Osteocyte (in vitro differentiated cells): ENCODE measurements at regions not wholly inside any gene's neighbourhood (a gene's known extent, or its start where the extent isn't known, plus 50 kb on each side); places are given as distances from the start of the nearest gene placed in this dataset.
A peak's percentile ranks its signal among the peaks of the same experiment; 100 is the strongest.

ENCODE experiments used
- DNase-seq: peaks from one replicate; pipeline ENCODE4 v3.0.0; 2021; ENCODE audit warnings: mixed read lengths; ENCODE audit not compliant: unreplicated experiment; ENCODE audit errors: extremely low spot score
- H3K27ac Mint-ChIP-seq: one replicate; pipeline ENCODE4 v1.8.0; 2021; ENCODE audit warnings: mild to moderate bottlenecking, mixed read lengths; ENCODE audit not compliant: unreplicated experiment
- H3K27me3 Mint-ChIP-seq: one replicate; pipeline ENCODE4 v1.8.0; 2021; ENCODE audit warnings: mixed read lengths; ENCODE audit not compliant: unreplicated experiment
- H3K36me3 Mint-ChIP-seq: one replicate; pipeline ENCODE4 v1.8.0; 2021; ENCODE audit warnings: mixed read lengths; ENCODE audit not compliant: unreplicated experiment
- H3K4me1 Mint-ChIP-seq: one replicate; pipeline ENCODE4 v1.8.0; 2021; ENCODE audit warnings: mixed read lengths; ENCODE audit not compliant: unreplicated experiment
- H3K4me3 Mint-ChIP-seq: one replicate; pipeline ENCODE4 v1.8.0; 2021; ENCODE audit warnings: mild to moderate bottlenecking, moderate library complexity, mixed read lengths; ENCODE audit not compliant: unreplicated experiment
- H3K9me3 Mint-ChIP-seq: one replicate; pipeline ENCODE4 v1.8.0; 2021; ENCODE audit warnings: mixed read lengths; ENCODE audit not compliant: unreplicated experiment
- CTCF ChIP-seq: fragments of 200-600 bp; sonication (generic); IDR thresholded peaks from 2 replicates; pipeline ENCODE4 v1.5.0; 2021; ENCODE audit warnings: antibody characterized with exemption, mild to moderate bottlenecking, moderate library complexity

GRCh38 chr15:94547711-94548110 is 316.4 kb downstream of the MCTP2 start:
- Mint-ChIP-seq H3K27ac (no peak overlapping the region), H3K36me3 (no peaks in the 10 kb centered on the region), H3K27me3 (no peaks in the 10 kb centered on the region), H3K4me1 (no peaks in the 10 kb centered on the region), H3K4me3 (no peak overlapping the region), H3K9me3 (peaks cover 16% of the 10 kb centered on the region)
- no peak for TF ChIP-seq CTCF
- DNase-seq, result no peak

- DNase-seq, result no peak
- no peaks in the 10 kb centered on the region for H3K4me1 Mint-ChIP-seq
- H3K4me3 Mint-ChIP-seq, result no peak overlapping the region
- peaks cover 28% of the 10 kb centered on the region for H3K9me3 Mint-ChIP-seq
- H3K36me3 Mint-ChIP-seq, result no peaks in the 10 kb centered on the region
- no peaks in the 10 kb centered on the region for H3K27me3 Mint-ChIP-seq
- H3K27ac Mint-ChIP-seq, result no peak overlapping the region
- no peak for TF ChIP-seq CTCF
Observed at GRCh38 chr15:94555841-94556519, 324.6 kb downstream of the MCTP2 start.

- H3K27me3 Mint-ChIP-seq, result no peaks in the 10 kb centered on the region
- DNase-seq, result no peak
- H3K9me3 Mint-ChIP-seq, result peaks cover 47% of the 10 kb centered on the region
- no peaks in the 10 kb centered on the region for H3K36me3 Mint-ChIP-seq
- no peak overlapping the region for H3K4me3 Mint-ChIP-seq
- no peak overlapping the region for H3K27ac Mint-ChIP-seq
- no peak for TF ChIP-seq CTCF
- no peaks in the 10 kb centered on the region for H3K4me1 Mint-ChIP-seq
Observed at GRCh38 chr15:94561036-94561689, 329.8 kb downstream of the MCTP2 start.

GRCh38 chr15:94563456-94563855 is 332.1 kb downstream of the MCTP2 start:
- Mint-ChIP-seq H3K27ac (no peak overlapping the region), H3K4me3 (no peak overlapping the region), H3K27me3 (no peaks in the 10 kb centered on the region), H3K36me3 (no peaks in the 10 kb centered on the region), H3K9me3 (peaks cover 51% of the 10 kb centered on the region), H3K4me1 (no peaks in the 10 kb centered on the region)
- no peak for DNase-seq
- TF ChIP-seq CTCF, result no peak

- Mint-ChIP-seq H3K9me3 (peaks cover 7% of the 10 kb centered on the region), H3K4me3 (no peak overlapping the region), H3K36me3 (no peaks in the 10 kb centered on the region), H3K27me3 (no peaks in the 10 kb centered on the region), H3K4me1 (no peaks in the 10 kb centered on the region), H3K27ac (no peak overlapping the region)
- DNase-seq, result peak; percentile 48
- TF ChIP-seq CTCF, result peak; percentile 30
Observed at GRCh38 chr15:94576889-94577533, 345.6 kb downstream of the MCTP2 start.
